ENCODE measurements at regions not wholly inside any gene's neighbourhood (a gene's known extent, or its start where the extent isn't known, plus 50 kb on each side); places are given as distances from the start of the nearest gene placed in this dataset.

GRCh38 chr7:120110169-120110568, 162.8 kb upstream of the KCND2 start:
- peaks cover 0 to 12% of the 10 kb centered on the region in 2 donors for H3K9me3 ChIP-seq (ENCODE audit: control insufficient read depth in 2 of 2, insufficient read depth in 1 of 2, low read depth in 1 of 2, low read length in 1 of 2)
- no peaks in the 10 kb centered on the region for H3K4me1 ChIP-seq (ENCODE audit: control insufficient read depth in 3 of 3, insufficient read depth in 2 of 3, low read depth in 1 of 3, low read length in 2 of 3)
- FAIRE-seq (no peak), DNase-seq (no peak)
- no peak overlapping the region for H3K27ac ChIP-seq (ENCODE audit: low read depth in 1 of 3, low read length in 2 of 3)
- H3K4me3 ChIP-seq (ENCODE audit: low read depth in 1 of 3, low read length in 3 of 3) = no peak overlapping the region
- H3K27me3 ChIP-seq (ENCODE audit: control insufficient read depth in 3 of 3, insufficient read depth in 3 of 3, low read length in 3 of 3) = no peaks in the 10 kb centered on the region
- H3K36me3 ChIP-seq (ENCODE audit: control insufficient read depth in 3 of 3, insufficient read depth in 2 of 3, low read depth in 1 of 3, low read length in 3 of 3) = no peaks in the 10 kb centered on the region
- WGBS, 3 donors = 63 to 75% (median 72%) methylated on average over 8 of the region's 8 CpGs

GRCh38 chr7:120114626-120115025, 158.3 kb upstream of the KCND2 start:
- H3K9me3 ChIP-seq (ENCODE audit: control insufficient read depth in 2 of 2, insufficient read depth in 1 of 2, low read depth in 1 of 2, low read length in 1 of 2) = peaks cover 0 to 14% of the 10 kb centered on the region in 2 donors
- DNase-seq (no peak), FAIRE-seq (no peak)
- no peak overlapping the region for H3K27ac ChIP-seq (ENCODE audit: low read depth in 1 of 3, low read length in 2 of 3)
- H3K36me3 ChIP-seq (ENCODE audit: control insufficient read depth in 3 of 3, insufficient read depth in 2 of 3, low read depth in 1 of 3, low read length in 3 of 3) = no peaks in the 10 kb centered on the region
- no peaks in the 10 kb centered on the region for H3K4me1 ChIP-seq (ENCODE audit: control insufficient read depth in 3 of 3, insufficient read depth in 2 of 3, low read depth in 1 of 3, low read length in 2 of 3)
- no peaks in the 10 kb centered on the region for H3K27me3 ChIP-seq (ENCODE audit: control insufficient read depth in 3 of 3, insufficient read depth in 3 of 3, low read length in 3 of 3)
- no peak overlapping the region for H3K4me3 ChIP-seq (ENCODE audit: low read depth in 1 of 3, low read length in 3 of 3)
- WGBS, 3 donors = 74 to 82% (median 75%) methylated on average over 5 of the region's 5 CpGs

- DNase-seq (no peak), FAIRE-seq (no peak)
- H3K4me3 ChIP-seq (ENCODE audit: low read depth in 1 of 3, low read length in 3 of 3) = no peak overlapping the region
- H3K36me3 ChIP-seq (ENCODE audit: control insufficient read depth in 3 of 3, insufficient read depth in 2 of 3, low read depth in 1 of 3, low read length in 3 of 3) = no peaks in the 10 kb centered on the region
- H3K27me3 ChIP-seq (ENCODE audit: control insufficient read depth in 3 of 3, insufficient read depth in 3 of 3, low read length in 3 of 3) = no peaks in the 10 kb centered on the region
- no peak overlapping the region for H3K27ac ChIP-seq (ENCODE audit: low read depth in 1 of 3, low read length in 2 of 3)
- peaks cover 0 to 2% of the 10 kb centered on the region in 2 donors for H3K9me3 ChIP-seq (ENCODE audit: control insufficient read depth in 2 of 2, insufficient read depth in 1 of 2, low read depth in 1 of 2, low read length in 1 of 2)
- no peaks in the 10 kb centered on the region for H3K4me1 ChIP-seq (ENCODE audit: control insufficient read depth in 3 of 3, insufficient read depth in 2 of 3, low read depth in 1 of 3, low read length in 2 of 3)
- 76 to 87% (median 76%) methylated on average over 1 of the region's 1 CpG for WGBS, 3 donors
Observed at GRCh38 chr7:120123528-120123927, 149.4 kb upstream of the KCND2 start.

GRCh38 chr7:120131096-120131839, 141.7 kb upstream of the KCND2 start:
- WGBS, 3 donors = 67 to 76% (median 75%) methylated on average over 5 of the region's 5 CpGs
- Histone ChIP-seq H3K36me3 (ENCODE audit: control insufficient read depth in 3 of 3, insufficient read depth in 2 of 3, low read depth in 1 of 3, low read length in 3 of 3) (no peaks in the 10 kb centered on the region), H3K4me1 (ENCODE audit: control insufficient read depth in 3 of 3, insufficient read depth in 2 of 3, low read depth in 1 of 3, low read length in 2 of 3) (no peaks in the 10 kb centered on the region), H3K9me3 (ENCODE audit: control insufficient read depth in 2 of 2, insufficient read depth in 1 of 2, low read depth in 1 of 2, low read length in 1 of 2) (peaks cover 0 to 7% of the 10 kb centered on the region in 2 donors), H3K27ac (ENCODE audit: low read depth in 1 of 3, low read length in 2 of 3) (no peak overlapping the region), H3K27me3 (ENCODE audit: control insufficient read depth in 3 of 3, insufficient read depth in 3 of 3, low read length in 3 of 3) (no peaks in the 10 kb centered on the region), H3K4me3 (ENCODE audit: low read depth in 1 of 3, low read length in 3 of 3) (no peak overlapping the region)
- no peak for DNase-seq
- FAIRE-seq = no peak

- H3K4me1 ChIP-seq (ENCODE audit: control insufficient read depth in 3 of 3, insufficient read depth in 2 of 3, low read depth in 1 of 3, low read length in 2 of 3) = no peaks in the 10 kb centered on the region
- no peaks in the 10 kb centered on the region for H3K27me3 ChIP-seq (ENCODE audit: control insufficient read depth in 3 of 3, insufficient read depth in 3 of 3, low read length in 3 of 3)
- H3K36me3 ChIP-seq (ENCODE audit: control insufficient read depth in 3 of 3, insufficient read depth in 2 of 3, low read depth in 1 of 3, low read length in 3 of 3) = no peaks in the 10 kb centered on the region
- WGBS, 3 donors = 72 to 83% (median 82%) methylated on average over 1 of the region's 1 CpG
- no peak overlapping the region for H3K4me3 ChIP-seq (ENCODE audit: low read depth in 1 of 3, low read length in 3 of 3)
- no peak for DNase-seq
- no peak overlapping the region for H3K27ac ChIP-seq (ENCODE audit: low read depth in 1 of 3, low read length in 2 of 3)
- no peaks in the 10 kb centered on the region for H3K9me3 ChIP-seq (ENCODE audit: control insufficient read depth in 2 of 2, insufficient read depth in 1 of 2, low read depth in 1 of 2, low read length in 1 of 2)
- no peak for FAIRE-seq
Observed at GRCh38 chr7:120138497-120138896, 134.5 kb upstream of the KCND2 start.

GRCh38 chr7:120156476-120156875, 116.5 kb upstream of the KCND2 start:
- no peaks in the 10 kb centered on the region for H3K4me1 ChIP-seq (ENCODE audit: control insufficient read depth in 3 of 3, insufficient read depth in 2 of 3, low read depth in 1 of 3, low read length in 2 of 3)
- WGBS, 3 donors = 10 to 27% (median 11%) methylated on average over 1 of the region's 1 CpG
- no peaks in the 10 kb centered on the region for H3K36me3 ChIP-seq (ENCODE audit: control insufficient read depth in 3 of 3, insufficient read depth in 2 of 3, low read depth in 1 of 3, low read length in 3 of 3)
- no peak for DNase-seq
- no peaks in the 10 kb centered on the region for H3K27me3 ChIP-seq (ENCODE audit: control insufficient read depth in 3 of 3, insufficient read depth in 3 of 3, low read length in 3 of 3)
- H3K27ac ChIP-seq (ENCODE audit: low read depth in 1 of 3, low read length in 2 of 3) = no peak overlapping the region
- no peaks in the 10 kb centered on the region for H3K9me3 ChIP-seq (ENCODE audit: control insufficient read depth in 2 of 2, insufficient read depth in 1 of 2, low read depth in 1 of 2, low read length in 1 of 2)
- no peak overlapping the region for H3K4me3 ChIP-seq (ENCODE audit: low read depth in 1 of 3, low read length in 3 of 3)
- FAIRE-seq = no peak

- WGBS, 3 donors = 51 to 74% (median 55%) methylated on average over 2 of the region's 2 CpGs
- DNase-seq = no peak
- Histone ChIP-seq H3K27ac (ENCODE audit: low read depth in 1 of 3, low read length in 2 of 3) (no peak overlapping the region), H3K36me3 (ENCODE audit: control insufficient read depth in 3 of 3, insufficient read depth in 2 of 3, low read depth in 1 of 3, low read length in 3 of 3) (no peaks in the 10 kb centered on the region), H3K27me3 (ENCODE audit: control insufficient read depth in 3 of 3, insufficient read depth in 3 of 3, low read length in 3 of 3) (no peaks in the 10 kb centered on the region), H3K4me3 (ENCODE audit: low read depth in 1 of 3, low read length in 3 of 3) (no peak overlapping the region), H3K4me1 (ENCODE audit: control insufficient read depth in 3 of 3, insufficient read depth in 2 of 3, low read depth in 1 of 3, low read length in 2 of 3) (no peaks in the 10 kb centered on the region), H3K9me3 (ENCODE audit: control insufficient read depth in 2 of 2, insufficient read depth in 1 of 2, low read depth in 1 of 2, low read length in 1 of 2) (no peaks in the 10 kb centered on the region)
- FAIRE-seq = no peak
Observed at GRCh38 chr7:120160166-120160565, 112.8 kb upstream of the KCND2 start.

- 82 to 91% (median 85%) methylated on average over 4 of the region's 4 CpGs for WGBS, 3 donors
- Histone ChIP-seq H3K27ac (ENCODE audit: low read depth in 1 of 3, low read length in 2 of 3) (no peak overlapping the region), H3K27me3 (ENCODE audit: control insufficient read depth in 3 of 3, insufficient read depth in 3 of 3, low read length in 3 of 3) (no peaks in the 10 kb centered on the region), H3K4me3 (ENCODE audit: low read depth in 1 of 3, low read length in 3 of 3) (no peak overlapping the region), H3K9me3 (ENCODE audit: control insufficient read depth in 2 of 2, insufficient read depth in 1 of 2, low read depth in 1 of 2, low read length in 1 of 2) (no peaks in the 10 kb centered on the region), H3K4me1 (ENCODE audit: control insufficient read depth in 3 of 3, insufficient read depth in 2 of 3, low read depth in 1 of 3, low read length in 2 of 3) (no peaks in the 10 kb centered on the region), H3K36me3 (ENCODE audit: control insufficient read depth in 3 of 3, insufficient read depth in 2 of 3, low read depth in 1 of 3, low read length in 3 of 3) (no peaks in the 10 kb centered on the region)
- DNase-seq (no peak), FAIRE-seq (no peak)
Observed at GRCh38 chr7:120163449-120163848, 109.5 kb upstream of the KCND2 start.

- 85 to 89% (median 87%) methylated on average over 2 of the region's 2 CpGs for WGBS, 3 donors
- H3K9me3 ChIP-seq (ENCODE audit: control insufficient read depth in 2 of 2, insufficient read depth in 1 of 2, low read depth in 1 of 2, low read length in 1 of 2) = no peaks in the 10 kb centered on the region
- no peaks in the 10 kb centered on the region for H3K36me3 ChIP-seq (ENCODE audit: control insufficient read depth in 3 of 3, insufficient read depth in 2 of 3, low read depth in 1 of 3, low read length in 3 of 3)
- H3K27me3 ChIP-seq (ENCODE audit: control insufficient read depth in 3 of 3, insufficient read depth in 3 of 3, low read length in 3 of 3) = no peaks in the 10 kb centered on the region
- no peak overlapping the region for H3K27ac ChIP-seq (ENCODE audit: low read depth in 1 of 3, low read length in 2 of 3)
- H3K4me1 ChIP-seq (ENCODE audit: control insufficient read depth in 3 of 3, insufficient read depth in 2 of 3, low read depth in 1 of 3, low read length in 2 of 3) = no peaks in the 10 kb centered on the region
- DNase-seq = no peak
- no peak overlapping the region for H3K4me3 ChIP-seq (ENCODE audit: low read depth in 1 of 3, low read length in 3 of 3)
- no peak for FAIRE-seq
Observed at GRCh38 chr7:120165227-120165626, 107.7 kb upstream of the KCND2 start.

Data from small intestine (tissue), 7 donors.